ENCODE measurements at regions not wholly inside any gene's neighbourhood (a gene's known extent, or its start where the extent isn't known, plus 50 kb on each side); places are given as distances from the start of the nearest gene placed in this dataset.

- H3K4me3 ChIP-seq = no peak overlapping the region
- no peak for TF ChIP-seq POLR2A (IDR thresholded peaks at IDR 0.05)
- TF ChIP-seq CTCF (IDR thresholded peaks at IDR 0.05) = no peak
- H3K27ac ChIP-seq = no peak overlapping the region
- no peaks in the 10 kb centered on the region for H3K36me3 ChIP-seq
- intact Hi-C loops (cut with DNase I) = no loop called here
- DNase-seq = no peak
- no peaks in the 10 kb centered on the region for H3K9me3 ChIP-seq
- H3K27me3 ChIP-seq = no peaks in the 10 kb centered on the region
- H3K4me1 ChIP-seq = no peaks in the 10 kb centered on the region
Observed at GRCh38 chr7:79590916-79591623, 137.6 kb upstream of the MAGI2 start.

GRCh38 chr7:79590391-79590790 lies 136.9 kb upstream of the MAGI2 start:
- Histone ChIP-seq H3K27ac (no peak overlapping the region), H3K27me3 (no peaks in the 10 kb centered on the region), H3K36me3 (no peaks in the 10 kb centered on the region), H3K4me3 (no peak overlapping the region), H3K4me1 (no peaks in the 10 kb centered on the region), H3K9me3 (no peaks in the 10 kb centered on the region)
- WGBS, 2 donors = 32 to 42% methylated on average over 1 of the region's 1 CpG
- TF ChIP-seq CTCF (IDR thresholded peaks at IDR 0.05) (no peak), POLR2A (IDR thresholded peaks at IDR 0.05) (no peak)
- no peak for DNase-seq
- intact Hi-C loops (cut with DNase I) = no loop called here

- Histone ChIP-seq H3K4me1 (no peaks in the 10 kb centered on the region), H3K36me3 (no peaks in the 10 kb centered on the region), H3K9me3 (no peaks in the 10 kb centered on the region), H3K27me3 (no peaks in the 10 kb centered on the region), H3K27ac (no peak overlapping the region), H3K4me3 (no peak overlapping the region)
- TF ChIP-seq POLR2A (IDR thresholded peaks at IDR 0.05) (no peak), CTCF (IDR thresholded peaks at IDR 0.05) (no peak)
- no peak for DNase-seq
- intact Hi-C loops (cut with DNase I) = no loop called here
- 82 to 88% methylated on average over 2 of the region's 2 CpGs for WGBS, 2 donors
Observed at GRCh38 chr7:79570903-79571302, 117.4 kb upstream of the MAGI2 start.

- Histone ChIP-seq H3K4me3 (no peak overlapping the region), H3K9me3 (no peaks in the 10 kb centered on the region), H3K27ac (no peak overlapping the region), H3K36me3 (no peaks in the 10 kb centered on the region), H3K4me1 (no peaks in the 10 kb centered on the region), H3K27me3 (no peaks in the 10 kb centered on the region)
- WGBS, 2 donors = 79 to 100% methylated on average over 2 of the region's 2 CpGs
- no peak for TF ChIP-seq CTCF (IDR thresholded peaks at IDR 0.05)
- TF ChIP-seq POLR2A (IDR thresholded peaks at IDR 0.05) = no peak
- intact Hi-C loops (cut with DNase I) = no loop called here
- DNase-seq = no peak
Observed at GRCh38 chr7:79563821-79564522, 110.5 kb upstream of the MAGI2 start.

- no peaks in the 10 kb centered on the region for H3K9me3 ChIP-seq
- intact Hi-C loops (cut with DNase I) = no loop called here
- H3K27me3 ChIP-seq = no peaks in the 10 kb centered on the region
- no peaks in the 10 kb centered on the region for H3K4me1 ChIP-seq
- WGBS, 2 donors = 67 to 78% methylated on average over 1 of the region's 1 CpG
- H3K27ac ChIP-seq = no peak overlapping the region
- TF ChIP-seq POLR2A (IDR thresholded peaks at IDR 0.05) = no peak
- no peaks in the 10 kb centered on the region for H3K36me3 ChIP-seq
- no peak for DNase-seq
- no peak overlapping the region for H3K4me3 ChIP-seq
Observed at GRCh38 chr7:79555571-79555970, 102.1 kb upstream of the MAGI2 start.
